GM21825 (cell line): ENCODE measurements at regions not wholly inside any gene's neighbourhood (a gene's known extent, or its start where the extent isn't known, plus 50 kb on each side); places are given as distances from the start of the nearest gene placed in this dataset.

Experiments used
- ATAC-seq: cut with Tn5 transposase; IDR thresholded peaks from one replicate; pipeline ENCODE4 v1.9.1; 2021; ENCODE audit warnings: mild to moderate bottlenecking, moderate library complexity; ENCODE audit not compliant: unreplicated experiment

- ATAC-seq = no peak
These were observed 622.2 kb downstream of the TOX3 start for GRCh38 chr16:51924744-51925143.

- ATAC-seq = no peak
These were observed 624.5 kb downstream of the TOX3 start for GRCh38 chr16:51922476-51922875.

- ATAC-seq = no peak
These were observed 627.2 kb downstream of the TOX3 start for GRCh38 chr16:51919736-51920135.

GRCh38 chr16:51916814-51917213, 630.1 kb downstream of the TOX3 start:
- ATAC-seq = no peak

GRCh38 chr16:51916231-51916630, 630.7 kb downstream of the TOX3 start:
- no peak for ATAC-seq

GRCh38 chr16:51907680-51908079, 639.3 kb downstream of the TOX3 start:
- ATAC-seq = no peak

GRCh38 chr16:51900221-51900780, 646.6 kb downstream of the TOX3 start:
- no peak for ATAC-seq

- no peak for ATAC-seq
These were observed 648.1 kb downstream of the TOX3 start for GRCh38 chr16:51898872-51899271.

- ATAC-seq = no peak
These were observed 650.9 kb downstream of the TOX3 start for GRCh38 chr16:51896013-51896412.

GRCh38 chr16:51892293-51893007, 654.5 kb downstream of the TOX3 start:
- no peak for ATAC-seq

GRCh38 chr16:51888534-51888933, 658.4 kb downstream of the TOX3 start:
- no peak for ATAC-seq

- ATAC-seq = no peak
These were observed 658.9 kb downstream of the TOX3 start for GRCh38 chr16:51888016-51888415.

- ATAC-seq = no peak
These were observed 660.5 kb downstream of the TOX3 start for GRCh38 chr16:51886456-51886855.

- no peak for ATAC-seq
These were observed 662.2 kb downstream of the TOX3 start for GRCh38 chr16:51884773-51885172.

GRCh38 chr16:51881731-51882130, 665.2 kb downstream of the TOX3 start:
- ATAC-seq = no peak

GRCh38 chr16:51880776-51881175, 666.2 kb downstream of the TOX3 start:
- no peak for ATAC-seq

GRCh38 chr16:51877686-51878085, 669.3 kb downstream of the TOX3 start:
- ATAC-seq = no peak

- no peak for ATAC-seq
These were observed 670.0 kb downstream of the TOX3 start for GRCh38 chr16:51876934-51877333.

- ATAC-seq = no peak
These were observed 670.4 kb downstream of the TOX3 start for GRCh38 chr16:51876601-51876875.

GRCh38 chr16:51875834-51876600, 670.9 kb downstream of the TOX3 start:
- no peak for ATAC-seq

- ATAC-seq = no peak
These were observed 674.4 kb downstream of the TOX3 start for GRCh38 chr16:51872524-51872923.

GRCh38 chr16:51870296-51870854, 676.6 kb downstream of the TOX3 start:
- ATAC-seq = no peak
